ENCODE measurements at regions not wholly inside any gene's neighbourhood (a gene's known extent, or its start where the extent isn't known, plus 50 kb on each side); places are given as distances from the start of the nearest gene placed in this dataset.

DNA sequence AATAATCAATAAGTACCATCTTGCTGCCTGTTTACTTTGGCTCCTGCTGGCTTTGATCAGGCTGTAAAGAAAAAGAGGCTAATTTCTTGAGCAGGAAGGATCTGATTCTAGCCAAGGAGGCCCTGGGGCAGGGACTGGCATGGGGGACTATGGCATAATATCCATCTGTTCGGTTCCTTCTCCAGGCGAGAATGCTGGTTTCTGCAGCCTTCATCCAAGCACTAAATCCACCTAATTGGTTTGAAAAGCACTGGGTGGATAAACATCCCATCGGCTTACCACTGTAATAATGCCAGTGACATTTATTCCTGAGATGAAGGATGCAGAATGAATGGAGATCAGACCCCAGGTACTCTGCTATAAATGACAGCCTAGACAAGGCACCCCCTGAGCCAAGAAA is 180.0 kb upstream of the ASIC2 start:
- H3K27me3 ChIP-seq (ENCODE audit: insufficient read depth, low read length, poor library complexity, severe bottlenecking): no peaks in the 10 kb centered on the region
- H3K4me2 ChIP-seq (ENCODE audit: low read depth, low read length, poor library complexity, severe bottlenecking): no peak overlapping the region
- no peak overlapping the region for H3K9ac ChIP-seq (ENCODE audit: low read depth, low read length, poor library complexity, severe bottlenecking)
- no peak overlapping the region for H3K4me3 ChIP-seq (ENCODE audit: low read length, poor library complexity, severe bottlenecking)
- no peaks in the 10 kb centered on the region for H3K4me1 ChIP-seq (ENCODE audit: insufficient read depth, low read length, poor library complexity, severe bottlenecking)
- no peaks in the 10 kb centered on the region for H3K36me3 ChIP-seq (ENCODE audit: insufficient read depth, low read length)
- TF ChIP-seq EZH2phosphoT487 (IDR thresholded peaks at IDR 0.05; ENCODE audit: borderline replicate concordance): no peak
- TF ChIP-seq, protein P1, sequence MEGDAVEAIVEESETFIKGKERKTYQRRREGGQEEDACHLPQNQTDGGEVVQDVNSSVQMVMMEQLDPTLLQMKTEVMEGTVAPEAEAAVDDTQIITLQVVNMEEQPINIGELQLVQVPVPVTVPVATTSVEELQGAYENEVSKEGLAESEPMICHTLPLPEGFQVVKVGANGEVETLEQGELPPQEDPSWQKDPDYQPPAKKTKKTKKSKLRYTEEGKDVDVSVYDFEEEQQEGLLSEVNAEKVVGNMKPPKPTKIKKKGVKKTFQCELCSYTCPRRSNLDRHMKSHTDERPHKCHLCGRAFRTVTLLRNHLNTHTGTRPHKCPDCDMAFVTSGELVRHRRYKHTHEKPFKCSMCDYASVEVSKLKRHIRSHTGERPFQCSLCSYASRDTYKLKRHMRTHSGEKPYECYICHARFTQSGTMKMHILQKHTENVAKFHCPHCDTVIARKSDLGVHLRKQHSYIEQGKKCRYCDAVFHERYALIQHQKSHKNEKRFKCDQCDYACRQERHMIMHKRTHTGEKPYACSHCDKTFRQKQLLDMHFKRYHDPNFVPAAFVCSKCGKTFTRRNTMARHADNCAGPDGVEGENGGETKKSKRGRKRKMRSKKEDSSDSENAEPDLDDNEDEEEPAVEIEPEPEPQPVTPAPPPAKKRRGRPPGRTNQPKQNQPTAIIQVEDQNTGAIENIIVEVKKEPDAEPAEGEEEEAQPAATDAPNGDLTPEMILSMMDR (conservative IDR thresholded peaks at IDR 0.05; ENCODE audit: low read length): no peak
- H3K79me2 ChIP-seq (ENCODE audit: insufficient read depth, low read length): no peaks in the 10 kb centered on the region
- H3F3A ChIP-seq (ENCODE audit: low read depth): no peaks in the 10 kb centered on the region
- H2AFZ ChIP-seq (ENCODE audit: low read length): no peak overlapping the region
- H4K20me1 ChIP-seq (ENCODE audit: insufficient read depth, low read length, poor library complexity, severe bottlenecking): no peaks in the 10 kb centered on the region
- no peaks in the 10 kb centered on the region for H3K9me2 ChIP-seq (replicated peaks; ENCODE audit: low read depth, low read length)
- no peaks in the 10 kb centered on the region; the same call in 1 of the 2 replicates for H3K9me3 ChIP-seq (ENCODE audit: insufficient read depth, low read depth, low read length)

- Histone ChIP-seq H3K27me3 (ENCODE audit: insufficient read depth, low read length, poor library complexity, severe bottlenecking) (no peaks in the 10 kb centered on the region), H3K36me3 (ENCODE audit: insufficient read depth, low read length) (no peaks in the 10 kb centered on the region), H3K9ac (ENCODE audit: low read depth, low read length, poor library complexity, severe bottlenecking) (no peak overlapping the region), H3K9me2 (replicated peaks; ENCODE audit: low read depth, low read length) (no peaks in the 10 kb centered on the region), H3K9me3 (ENCODE audit: insufficient read depth, low read depth, low read length) (no peaks in the 10 kb centered on the region; the same call in 1 of the 2 replicates), H3F3A (ENCODE audit: low read depth) (no peaks in the 10 kb centered on the region), H3K4me1 (ENCODE audit: insufficient read depth, low read length, poor library complexity, severe bottlenecking) (no peaks in the 10 kb centered on the region), H3K4me2 (ENCODE audit: low read depth, low read length, poor library complexity, severe bottlenecking) (no peak overlapping the region), H3K79me2 (ENCODE audit: insufficient read depth, low read length) (no peaks in the 10 kb centered on the region), H3K4me3 (ENCODE audit: low read length, poor library complexity, severe bottlenecking) (no peak overlapping the region), H2AFZ (ENCODE audit: low read length) (no peak overlapping the region), H4K20me1 (ENCODE audit: insufficient read depth, low read length, poor library complexity, severe bottlenecking) (no peaks in the 10 kb centered on the region)
- TF ChIP-seq, protein P1 (conservative IDR thresholded peaks at IDR 0.05; ENCODE audit: low read length): no peak
- TF ChIP-seq EZH2phosphoT487 (IDR thresholded peaks at IDR 0.05; ENCODE audit: borderline replicate concordance): no peak
These were observed 181.7 kb upstream of the ASIC2 start for GRCh38 chr17:33474789-33475188.

DNA sequence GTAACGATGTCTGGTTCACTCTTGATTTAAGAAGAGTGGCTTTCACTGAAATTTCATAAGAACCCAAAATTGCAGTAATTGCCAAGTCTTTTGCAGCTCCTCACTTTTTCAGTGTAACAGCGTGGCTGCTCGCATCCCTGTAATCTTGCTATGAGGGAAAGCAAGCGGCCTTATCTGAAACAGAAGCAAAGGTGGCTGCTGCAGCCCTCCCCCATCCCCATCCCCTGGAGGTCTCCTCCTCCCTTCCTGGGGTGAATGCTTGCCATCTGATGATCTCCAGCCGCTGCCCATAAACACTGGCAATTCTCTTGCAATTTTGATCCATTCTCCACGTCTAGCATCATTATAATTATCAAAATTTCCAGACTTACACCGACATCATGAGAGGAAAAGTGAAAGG is 182.5 kb upstream of the ASIC2 start:
- Histone ChIP-seq H3K4me1 (ENCODE audit: insufficient read depth, low read length, poor library complexity, severe bottlenecking) (no peaks in the 10 kb centered on the region), H2AFZ (ENCODE audit: low read length) (no peak overlapping the region)

More for the DNA sequence above, 182.5 kb upstream of the ASIC2 start:
- Histone ChIP-seq H3K9ac (ENCODE audit: low read depth, low read length, poor library complexity, severe bottlenecking) (no peak overlapping the region), H3K9me3 (ENCODE audit: insufficient read depth, low read depth, low read length) (no peaks in the 10 kb centered on the region; the same call in 1 of the 2 replicates), H3K36me3 (ENCODE audit: insufficient read depth, low read length) (no peaks in the 10 kb centered on the region), H3F3A (ENCODE audit: low read depth) (no peaks in the 10 kb centered on the region), H4K20me1 (ENCODE audit: insufficient read depth, low read length, poor library complexity, severe bottlenecking) (no peaks in the 10 kb centered on the region), H3K9me2 (replicated peaks; ENCODE audit: low read depth, low read length) (no peaks in the 10 kb centered on the region), H3K4me2 (ENCODE audit: low read depth, low read length, poor library complexity, severe bottlenecking) (no peak overlapping the region), H3K79me2 (ENCODE audit: insufficient read depth, low read length) (no peaks in the 10 kb centered on the region), H3K27me3 (ENCODE audit: insufficient read depth, low read length, poor library complexity, severe bottlenecking) (no peaks in the 10 kb centered on the region), H3K4me3 (ENCODE audit: low read length, poor library complexity, severe bottlenecking) (no peak overlapping the region)
- TF ChIP-seq, protein P1 (conservative IDR thresholded peaks at IDR 0.05; ENCODE audit: low read length): no peak
- TF ChIP-seq EZH2phosphoT487 (IDR thresholded peaks at IDR 0.05; ENCODE audit: borderline replicate concordance): no peak

All from Loucy (cell line).